IMR-90 (cell line): ENCODE measurements at regions not wholly inside any gene's neighbourhood (a gene's known extent, or its start where the extent isn't known, plus 50 kb on each side); places are given as distances from the start of the nearest gene placed in this dataset.

Source experiments
- ATAC-seq: fragments of 200-7000 bp; cut with Tn5 transposase; 2 replicates; pipeline ENCODE4 v1.9.1; 2020; ENCODE audit warnings: low read depth, mild to moderate bottlenecking, moderate library complexity
- BruUV-seq: library from RNA; stranded (reverse); fragments of 400-500 nt; replicated peaks from 2 replicates; lab custom pipeline; 2021; lab: Mats Ljungman, UMichigan
- CTCF ChIA-PET: fragments of 300-600 bp; formaldehyde crosslinking; extraction: SDS; loops from one replicate; lab custom pipeline; 2021; ENCODE audit warnings: antibody characterized with exemption; lab: Yijun Ruan, JAX
- POLR2A ChIA-PET: fragments of 300-600 bp; sonication (Branson Sonifier 250); formaldehyde crosslinking; loops from one replicate; lab custom pipeline; 2022; ENCODE audit warnings: antibody characterized with exemption; ENCODE audit not compliant: unreplicated experiment; lab: Charles Lee
- DNase-seq: peaks from one replicate; pipeline ENCODE4 v3.0.0; 2013
- H2AFZ ChIP-seq: replicated peaks from 2 replicates; pipeline ENCODE3; 2013; ENCODE audit warnings: low read length, mild to moderate bottlenecking; ENCODE audit not compliant: poor library complexity
- H2AK5ac ChIP-seq: 2 replicates; pipeline ENCODE4 v1.6.1; 2013; ENCODE audit warnings: low read depth, low read length, inconsistent platforms
- H2AK9ac ChIP-seq: replicated peaks from 2 replicates; pipeline ENCODE3; 2013; ENCODE audit warnings: mild to moderate bottlenecking, low read depth, low read length, moderate library complexity; ENCODE audit not compliant: poor library complexity
- H2BK120ac ChIP-seq: 2 replicates; pipeline ENCODE4 v1.6.1; 2013; ENCODE audit warnings: low read depth, low read length, inconsistent platforms
- H2BK15ac ChIP-seq: 3 replicates; pipeline ENCODE4 v1.6.1; 2013; ENCODE audit warnings: low read depth, low read length, inconsistent platforms
- H2BK20ac ChIP-seq: 2 replicates; pipeline ENCODE4 v1.6.1; 2013; ENCODE audit warnings: low read depth, mild to moderate bottlenecking, inconsistent platforms, low read length, moderate library complexity
- H2BK5ac ChIP-seq: 2 replicates; pipeline ENCODE4 v1.6.1; 2013; ENCODE audit warnings: mild to moderate bottlenecking, low read depth, low read length, inconsistent platforms; ENCODE audit not compliant: poor library complexity, severe bottlenecking
- H3K14ac ChIP-seq: replicated peaks from 2 replicates; pipeline ENCODE4 v1.6.1; 2013; ENCODE audit warnings: low read depth, low read length, inconsistent platforms
- H3K18ac ChIP-seq: 2 replicates; pipeline ENCODE4 v1.6.1; 2013; ENCODE audit warnings: low read depth, low read length, control low read depth
- H3K23ac ChIP-seq: 2 replicates; pipeline ENCODE4 v1.6.1; 2013; ENCODE audit warnings: low read depth, low read length, inconsistent platforms
- H3K27ac ChIP-seq: 2 replicates; pipeline ENCODE4 v1.5.1; 2013; ENCODE audit warnings: mild to moderate bottlenecking, control low read depth, low read length; ENCODE audit not compliant: insufficient read depth
- H3K27me3 ChIP-seq: 2 replicates; pipeline ENCODE4 v1.6.1; 2013; ENCODE audit warnings: low read length; ENCODE audit not compliant: control insufficient read depth, insufficient read depth
- H3K36me3 ChIP-seq: 2 replicates; pipeline ENCODE4 v1.6.1; 2013; ENCODE audit warnings: low read length, mixed read lengths; ENCODE audit not compliant: control insufficient read depth, insufficient read depth
- H3K4ac ChIP-seq: 2 replicates; pipeline ENCODE4 v1.6.1; 2013; ENCODE audit warnings: low read depth, low read length, inconsistent platforms
- H3K4me1 ChIP-seq: 2 replicates; pipeline ENCODE4 v1.6.1; 2013; ENCODE audit warnings: low read length, mixed read lengths; ENCODE audit not compliant: control insufficient read depth, insufficient read depth
- H3K4me2 ChIP-seq: 2 replicates; pipeline ENCODE4 v1.6.1; 2013; ENCODE audit warnings: low read depth, mild to moderate bottlenecking, control low read depth, low read length, moderate library complexity
- H3K4me3 ChIP-seq: 2 replicates; pipeline ENCODE4 v1.5.1; 2013; ENCODE audit warnings: low read depth, mild to moderate bottlenecking, control low read depth, low read length, moderate library complexity; ENCODE audit not compliant: insufficient read depth
- H3K56ac ChIP-seq: 2 replicates; pipeline ENCODE4 v1.6.1; 2013; ENCODE audit warnings: low read length, inconsistent platforms; ENCODE audit not compliant: insufficient read depth; ENCODE audit errors: extremely low read depth
- H3K79me1 ChIP-seq, 2 experiments: 2 replicates each; pipeline ENCODE4 v1.6.1; 2013; ENCODE audit warnings: low read length in 2 of 2, inconsistent platforms in 1 of 2, low read depth in 1 of 2
- H3K9ac ChIP-seq: 2 replicates; pipeline ENCODE4 v1.6.1; 2013; ENCODE audit warnings: low read depth, low read length, control low read depth
- H3K9me1 ChIP-seq: 2 replicates; pipeline ENCODE4 v1.6.1; 2013; ENCODE audit warnings: low read length, inconsistent platforms; ENCODE audit not compliant: insufficient read depth
- H3K9me3 ChIP-seq: 2 replicates; pipeline ENCODE4 v1.6.1; 2013; ENCODE audit warnings: low read length; ENCODE audit not compliant: control insufficient read depth, insufficient read depth
- H4K20me1 ChIP-seq: 2 replicates; pipeline ENCODE4 v1.6.1; 2013; ENCODE audit warnings: low read length, inconsistent platforms; ENCODE audit not compliant: insufficient read depth
- H4K5ac ChIP-seq: 2 replicates; pipeline ENCODE4 v1.6.1; 2013; ENCODE audit warnings: mild to moderate bottlenecking, low read depth, low read length, control low read depth
- H4K8ac ChIP-seq, 2 experiments: 2 replicates each; pipeline ENCODE4 v1.6.1; 2013; ENCODE audit warnings: low read depth in 2 of 2, low read length in 2 of 2, control low read depth in 1 of 2, inconsistent platforms in 1 of 2
- H4K91ac ChIP-seq: 2 replicates; pipeline ENCODE4 v1.6.1; 2013; ENCODE audit warnings: low read depth, low read length, inconsistent platforms; ENCODE audit not compliant: insufficient read depth
- BHLHE40 ChIP-seq: fragments of 150-350 bp; IDR thresholded peaks from 2 replicates; pipeline ENCODE4 v1.6.1; 2016; ENCODE audit warnings: mild to moderate bottlenecking, low read depth, low read length
- CEBPB ChIP-seq: IDR thresholded peaks from 2 replicates; pipeline ENCODE4 v1.6.1; 2012; ENCODE audit warnings: low read depth, low read length, improper control_type of control experiment
- CHD1 ChIP-seq: IDR thresholded peaks from 2 replicates; pipeline ENCODE4 v1.6.1; 2012; ENCODE audit warnings: low read depth, low read length, improper control_type of control experiment
- CTCF ChIP-seq: conservative IDR thresholded peaks from 2 replicates; pipeline ENCODE4 v1.5.1; 2012; ENCODE audit warnings: mild to moderate bottlenecking, low read depth, low read length, improper control_type of control experiment
- FOS ChIP-seq: fragments of 150-350 bp; IDR thresholded peaks from 2 replicates; pipeline ENCODE4 v1.6.1; 2016; ENCODE audit warnings: low read depth, low read length
- MAFK ChIP-seq: IDR thresholded peaks from 2 replicates; pipeline ENCODE4 v1.6.1; 2012; ENCODE audit warnings: low read depth, low read length, improper control_type of control experiment
- MAZ ChIP-seq: IDR thresholded peaks from 2 replicates; pipeline ENCODE4 v1.6.1; 2012; ENCODE audit warnings: low read depth, mild to moderate bottlenecking, low read length, improper control_type of control experiment, moderate library complexity, borderline replicate concordance
- MXI1 ChIP-seq: IDR thresholded peaks from 2 replicates; pipeline ENCODE4 v1.6.1; 2012; ENCODE audit warnings: low read depth, mild to moderate bottlenecking, low read length, moderate library complexity, borderline replicate concordance
- NFE2L2 ChIP-seq: fragments of 150-350 bp; IDR thresholded peaks from 2 replicates; pipeline ENCODE4 v1.6.1; 2016; ENCODE audit warnings: low read depth, mild to moderate bottlenecking, low read length
- POLR2A ChIP-seq: IDR thresholded peaks from 2 replicates; pipeline ENCODE4 v1.6.1; 2012; ENCODE audit warnings: mild to moderate bottlenecking, low read depth, low read length
- RAD21 ChIP-seq: IDR thresholded peaks from 2 replicates; pipeline ENCODE4 v1.6.1; 2012; ENCODE audit warnings: low read length, improper control_type of control experiment
- RCOR1 ChIP-seq: IDR thresholded peaks from 2 replicates; pipeline ENCODE4 v1.6.1; 2012; ENCODE audit warnings: mild to moderate bottlenecking, low read length, improper control_type of control experiment; ENCODE audit not compliant: insufficient replicate concordance
- RFX5 ChIP-seq: IDR thresholded peaks from 2 replicates; pipeline ENCODE4 v1.8.0; 2012; ENCODE audit warnings: low read depth, mild to moderate bottlenecking, low read length, moderate library complexity
- SMC3 ChIP-seq: fragments of 150-350 bp; IDR thresholded peaks from 2 replicates; pipeline ENCODE4 v1.6.1; 2016; ENCODE audit warnings: low read depth, mild to moderate bottlenecking, antibody characterized with exemption, low read length, moderate library complexity
- USF2 ChIP-seq: fragments of 150-350 bp; IDR thresholded peaks from 2 replicates; pipeline ENCODE4 v1.6.1; 2017; ENCODE audit warnings: mild to moderate bottlenecking, antibody characterized with exemption, low read length, low read depth
- WGBS, 2 experiments: methylation state at CpG; one replicate each; pipeline versions ENCODE4 v1.1.5 to v1.1.7; 2013; ENCODE audit warnings: missing lambda C conversion rate in 2 of 2; ENCODE audit not compliant: insufficient read length in 1 of 2; ENCODE audit errors: extremely low coverage in 2 of 2; 5-methylcytosine and 5-hydroxymethylcytosine counted together
- dilution Hi-C: fragments of 300-500 bp; cut with HindIII; formaldehyde crosslinking; loops from one replicate; pipeline ENCODE4 v1.14.3; 2018; ENCODE audit warnings: low sequenced_read_pairs; ENCODE audit not compliant: unreplicated experiment
- in situ Hi-C: fragments of 300-500 bp; cut with MboI; formaldehyde crosslinking; loops from 3 replicates; pipeline ENCODE4 v1.14.3; 2019; ENCODE audit warnings: low sequenced_read_pairs, inconsistent platforms, mixed read lengths
- intact Hi-C: fragments of 100-400 bp; cut with micrococcal nuclease; formaldehyde crosslinking; loops from 2 replicates; pipeline ENCODE4 v1.10.0; 2022
- TF ChIP-seq, protein P1 (sequence below): fragments of 150-350 bp; IDR thresholded peaks from 2 replicates; pipeline ENCODE4 v1.6.1; 2016; ENCODE audit warnings: low read depth, mild to moderate bottlenecking, low read length, moderate library complexity, borderline replicate concordance

DNA sequence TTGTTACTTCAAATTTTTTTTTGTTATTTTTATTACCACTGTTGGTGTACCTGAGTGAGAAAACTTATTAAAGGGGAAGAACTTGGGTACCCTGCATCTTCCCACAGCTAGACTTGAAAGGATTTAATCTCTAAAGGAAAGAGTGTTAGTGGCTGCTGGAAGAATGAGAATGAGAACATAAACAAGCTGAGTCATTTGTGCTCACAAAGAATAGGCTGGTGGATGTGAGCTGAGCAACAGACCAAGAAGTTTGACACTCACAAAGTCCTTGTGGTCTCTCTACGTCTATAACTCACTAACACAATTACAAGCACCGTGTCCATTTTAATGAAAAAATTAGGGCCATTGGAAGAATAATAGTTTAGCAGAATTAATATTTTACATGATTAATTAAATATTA lies 217.6 kb upstream of the ANO5 start:
- Histone ChIP-seq H3K56ac (no peak overlapping the region), H4K5ac (no peak overlapping the region), H3K4ac (no peak overlapping the region), H3K4me3 (no peak overlapping the region), H3K79me1 (no peaks in the 10 kb centered on the region), H3K9me1 (no peaks in the 10 kb centered on the region), H3K9ac (no peak overlapping the region), H2AK9ac (no peak overlapping the region), H3K18ac (no peak overlapping the region), H3K27me3 (no peaks in the 10 kb centered on the region), H4K8ac (no peak overlapping the region), H2AK5ac (no peak overlapping the region), H3K4me1 (no peaks in the 10 kb centered on the region), H3K27ac (no peak overlapping the region), H4K20me1 (no peaks in the 10 kb centered on the region), H2BK15ac (no peak overlapping the region), H3K4me2 (no peak overlapping the region), H3K9me3 (peaks cover 7% of the 10 kb centered on the region), H3K23ac (no peak overlapping the region), H3K36me3 (no peaks in the 10 kb centered on the region), H2BK5ac (no peak overlapping the region), H2BK20ac (no peak overlapping the region), H2AFZ (no peak overlapping the region), H4K91ac (no peak overlapping the region), H3K14ac (no peak overlapping the region), H2BK120ac (no peak overlapping the region)
- BruUV-seq, result no TSS peak
- CTCF ChIA-PET, result no interaction called here
- intact Hi-C loops (no loop called here), dilution Hi-C loops (no loop called here), in situ Hi-C loops (no loop called here)
- WGBS, 2 experiments, result no CpG with 5 or more reads among the region's 2 CpGs
- TF ChIP-seq RAD21 (no peak), MAFK (no peak), NFE2L2 (no peak), MXI1 (no peak), RFX5 (no peak), BHLHE40 (no peak), USF2 (no peak), POLR2A (no peak), MAZ (no peak), CEBPB (no peak), CHD1 (no peak), CTCF (no peak), SMC3 (no peak), FOS (no peak), RCOR1 (no peak)
- TF ChIP-seq, protein P1, sequence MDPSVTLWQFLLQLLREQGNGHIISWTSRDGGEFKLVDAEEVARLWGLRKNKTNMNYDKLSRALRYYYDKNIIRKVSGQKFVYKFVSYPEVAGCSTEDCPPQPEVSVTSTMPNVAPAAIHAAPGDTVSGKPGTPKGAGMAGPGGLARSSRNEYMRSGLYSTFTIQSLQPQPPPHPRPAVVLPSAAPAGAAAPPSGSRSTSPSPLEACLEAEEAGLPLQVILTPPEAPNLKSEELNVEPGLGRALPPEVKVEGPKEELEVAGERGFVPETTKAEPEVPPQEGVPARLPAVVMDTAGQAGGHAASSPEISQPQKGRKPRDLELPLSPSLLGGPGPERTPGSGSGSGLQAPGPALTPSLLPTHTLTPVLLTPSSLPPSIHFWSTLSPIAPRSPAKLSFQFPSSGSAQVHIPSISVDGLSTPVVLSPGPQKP, result no peak
- POLR2A ChIA-PET, result no interaction called here
- ATAC-seq (no peak), DNase-seq (no peak)
